A172 (cell line): ENCODE measurements at regions not wholly inside any gene's neighbourhood (a gene's known extent, or its start where the extent isn't known, plus 50 kb on each side); places are given as distances from the start of the nearest gene placed in this dataset.
"Not testable (repeated sequence)": the region's sequence is repeated elsewhere in the genome, so short reads cannot be mapped to it uniquely, and the experiment has no call there.

Source experiments
- DNase-seq: peaks from one replicate; pipeline ENCODE4 v3.0.0-alpha.2; 2015; ENCODE audit warnings: low spot score

- peak; percentile 26 for DNase-seq
Observed at GRCh38 chr2:118388771-118389170, 300.5 kb downstream of the INSIG2 start.

DNA sequence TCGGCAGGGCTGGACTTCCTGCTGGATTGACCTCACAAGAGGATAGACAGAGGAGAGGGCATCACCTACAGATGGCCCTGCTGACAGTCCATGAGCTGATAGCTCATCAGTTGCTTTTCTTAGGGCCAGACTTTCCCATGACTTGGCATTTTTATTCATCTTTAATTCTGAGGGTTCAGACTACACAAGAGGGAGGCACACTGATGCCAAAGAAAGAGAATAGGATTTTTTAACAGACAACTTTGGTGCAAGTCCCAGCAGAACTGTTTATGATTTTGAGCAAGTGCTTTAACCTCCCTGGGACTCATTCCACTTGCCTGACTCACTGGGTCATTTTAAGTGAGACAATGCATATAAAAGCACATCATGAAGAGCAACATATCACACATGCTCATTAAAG is 299.2 kb downstream of the INSIG2 start:
- DNase-seq, result peak; percentile 30

DNA sequence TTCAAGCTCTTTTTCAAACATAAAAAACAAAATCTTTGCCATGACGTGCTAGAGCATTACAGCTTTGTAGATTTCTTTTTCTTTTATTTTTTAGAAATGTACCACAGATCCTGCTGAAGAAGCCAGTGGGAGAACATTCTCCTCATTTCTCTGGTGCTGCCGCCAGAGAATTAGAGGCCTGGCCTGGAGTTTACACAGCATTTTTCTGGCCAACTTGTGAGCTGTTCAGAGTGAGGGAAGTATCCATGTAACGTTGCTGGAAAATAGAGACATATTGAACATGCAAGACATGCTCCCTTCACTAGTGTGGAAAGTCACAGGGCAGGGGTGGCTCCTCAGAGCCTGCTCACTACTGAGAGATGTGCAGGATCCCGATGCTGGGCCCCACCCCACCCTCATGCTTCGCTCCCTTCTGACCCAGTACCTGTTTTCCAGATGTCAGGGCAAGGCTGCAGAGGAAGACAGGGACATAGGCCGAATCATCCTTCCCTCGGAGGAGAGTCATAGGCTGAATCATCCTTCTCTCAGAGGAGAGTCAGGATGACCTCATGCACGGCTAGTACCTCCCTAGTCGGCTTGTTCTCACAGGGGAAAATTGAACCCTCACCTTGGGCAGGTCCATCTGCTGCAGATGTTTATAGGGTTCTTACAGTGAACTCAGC is 298.5 kb downstream of the INSIG2 start:
- peak; percentile 72 for DNase-seq

DNA sequence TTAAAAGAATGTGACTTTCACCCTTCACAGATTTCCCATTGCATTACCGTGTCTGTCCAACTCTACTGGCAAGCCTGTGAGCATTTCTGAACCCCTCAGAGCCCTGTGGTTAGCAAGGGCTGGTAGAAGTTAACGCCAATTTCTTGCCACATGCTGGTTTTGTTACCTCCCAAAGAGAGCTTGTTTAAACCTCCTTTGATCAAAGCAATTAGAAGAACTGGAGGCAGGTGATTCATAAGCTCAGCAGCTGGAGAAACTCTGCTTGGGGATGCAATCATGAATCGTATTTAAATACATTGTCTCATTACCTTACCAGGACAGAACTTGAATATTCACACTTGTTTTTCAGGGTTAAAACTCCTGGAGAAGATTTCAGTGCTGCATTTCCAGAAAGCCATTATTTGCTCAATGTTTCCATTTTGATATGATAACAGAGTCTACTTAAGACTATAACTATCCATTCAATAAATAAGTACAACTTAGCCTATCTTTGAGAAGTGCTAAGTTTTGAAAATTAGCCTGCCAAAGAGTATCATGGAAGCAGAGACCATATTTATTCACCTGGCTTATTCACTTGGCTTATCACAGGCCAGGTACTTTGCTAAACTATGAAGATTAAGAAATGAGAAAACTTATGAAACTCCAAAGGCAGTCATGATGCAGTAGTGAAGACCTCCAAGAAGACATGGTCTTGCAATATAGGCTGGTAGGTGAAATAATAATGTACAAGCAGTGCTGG is 292.8 kb downstream of the INSIG2 start:
- no peak for DNase-seq

GRCh38 chr2:118375907-118376485 is 287.7 kb downstream of the INSIG2 start:
- DNase-seq, result no peak

- no peak for DNase-seq
Observed at GRCh38 chr2:118374974-118375755, 286.9 kb downstream of the INSIG2 start.

DNA sequence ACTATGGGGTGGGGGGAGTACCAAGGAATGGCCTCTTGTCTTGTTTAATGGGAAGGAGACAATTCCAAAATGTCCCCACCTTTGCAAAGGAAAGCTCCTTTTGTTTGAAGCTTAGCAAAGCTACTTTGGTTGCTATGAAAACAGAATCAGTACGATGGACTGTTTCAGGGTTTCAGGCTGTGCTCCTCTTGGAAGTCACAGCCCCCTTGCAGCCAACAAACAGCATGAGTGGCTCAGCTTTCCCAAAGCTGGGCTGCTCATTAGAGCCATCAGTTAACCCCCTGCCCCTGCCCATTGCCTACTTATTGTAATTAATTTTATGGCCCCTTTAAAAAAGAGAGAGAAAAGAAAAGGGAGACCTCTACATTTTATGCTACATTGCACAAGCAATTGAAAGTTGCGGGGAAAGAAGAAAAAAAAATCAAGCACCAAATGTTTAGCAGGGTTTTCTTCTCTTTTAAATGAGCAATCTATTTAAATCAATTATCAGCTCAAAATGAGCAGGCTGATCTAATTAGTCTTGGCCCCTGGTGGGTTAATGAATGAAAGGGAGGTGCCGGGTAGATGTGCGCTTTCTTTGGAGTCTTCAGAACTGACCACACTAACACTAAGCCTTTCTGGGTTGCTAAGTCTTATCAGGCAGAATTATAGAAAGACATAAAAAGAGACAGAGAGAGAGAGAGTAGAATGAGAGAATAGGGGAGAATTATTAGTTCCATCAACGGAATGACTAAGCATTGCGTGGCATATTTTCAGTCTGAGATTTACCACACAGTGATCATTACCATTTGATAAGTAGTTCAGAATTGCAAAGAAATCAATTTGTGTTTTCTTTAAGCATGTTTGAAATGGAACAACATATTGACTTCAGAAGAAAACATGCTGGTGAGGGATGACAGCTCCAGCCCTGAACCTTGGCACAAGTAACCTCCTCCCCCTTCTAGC is 284.9 kb downstream of the INSIG2 start:
- DNase-seq, result no peak

DNA sequence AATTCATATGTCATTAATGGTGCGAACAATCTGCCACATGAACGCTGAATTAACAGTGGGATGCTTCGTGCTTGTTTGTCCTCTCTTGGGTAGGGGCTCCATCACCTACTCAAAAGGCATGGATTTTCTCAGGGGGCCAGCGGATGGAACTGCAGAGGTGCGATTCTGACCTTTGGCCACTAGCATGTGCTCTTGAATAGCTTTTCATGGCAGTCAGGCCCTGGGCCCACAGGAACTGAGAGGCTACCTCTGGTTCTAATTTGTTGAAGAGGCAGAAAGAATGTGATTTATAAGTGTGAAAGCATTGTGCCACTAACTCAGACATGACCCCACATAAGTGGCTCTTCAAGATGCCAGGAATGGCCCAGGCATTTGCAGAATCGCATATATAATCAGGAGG is 283.2 kb downstream of the INSIG2 start:
- peak; percentile 42 for DNase-seq

DNA sequence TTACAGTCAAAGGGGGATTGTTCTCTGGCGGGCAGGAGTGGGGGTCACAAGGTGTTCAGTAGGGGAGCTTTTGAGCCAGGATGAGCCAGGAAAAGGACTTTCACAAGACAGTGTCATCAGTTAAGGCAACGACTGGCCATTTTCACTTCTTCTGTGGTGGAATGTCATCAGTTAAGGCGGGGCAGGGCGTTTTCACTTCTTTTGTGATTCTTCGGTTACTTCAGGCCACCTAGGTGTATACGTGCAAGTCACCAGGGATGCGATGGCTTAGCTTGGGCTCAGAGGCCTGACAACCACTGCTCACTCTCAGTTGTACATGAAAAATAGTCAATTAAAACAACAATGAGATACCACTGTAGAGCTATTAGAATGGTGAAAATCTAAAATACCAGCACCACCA is 281.2 kb downstream of the INSIG2 start:
- DNase-seq, result not testable (repeated sequence)

GRCh38 chr2:118363604-118364003 is 275.3 kb downstream of the INSIG2 start:
- no peak for DNase-seq

GRCh38 chr2:118356051-118356450 is 267.8 kb downstream of the INSIG2 start:
- no peak for DNase-seq

- no peak for DNase-seq
Observed at GRCh38 chr2:118351796-118352195, 263.5 kb downstream of the INSIG2 start.

GRCh38 chr2:118350621-118351020 is 262.4 kb downstream of the INSIG2 start:
- no peak for DNase-seq

GRCh38 chr2:118349365-118349764 is 261.1 kb downstream of the INSIG2 start:
- no peak for DNase-seq

DNA sequence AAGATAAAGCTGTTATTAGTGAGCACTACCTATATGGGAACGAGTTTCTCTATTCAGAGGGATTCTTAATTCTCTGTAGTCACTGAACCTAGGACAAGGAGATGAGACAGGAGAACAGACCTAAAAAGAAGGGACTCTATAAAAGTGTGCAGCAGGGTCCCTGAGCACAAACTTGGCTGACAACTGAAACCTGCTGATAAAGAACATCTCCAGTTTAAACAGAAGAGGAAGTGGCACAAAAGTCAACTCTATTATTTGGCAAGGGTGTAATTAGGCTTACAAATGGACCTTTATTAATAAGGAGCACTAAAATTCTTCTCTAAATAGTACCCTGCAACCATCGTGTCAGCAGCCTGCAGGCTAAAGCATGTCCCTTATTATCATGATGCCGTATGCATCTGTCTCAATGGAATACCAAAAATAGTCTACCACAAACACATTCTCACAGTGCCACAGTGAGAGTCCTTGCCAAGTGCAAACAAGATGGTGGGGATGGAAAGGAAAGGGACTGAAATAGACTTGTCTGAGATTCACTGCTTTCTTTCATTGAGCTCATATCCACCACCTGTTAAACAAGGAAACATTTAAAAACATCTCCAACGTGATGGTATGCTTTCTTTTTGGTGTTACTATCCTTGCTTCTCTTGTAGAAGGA is 260.2 kb downstream of the INSIG2 start:
- DNase-seq, result no peak

GRCh38 chr2:118345465-118345864 is 257.2 kb downstream of the INSIG2 start:
- no peak for DNase-seq

GRCh38 chr2:118340103-118340502 is 251.8 kb downstream of the INSIG2 start:
- no peak for DNase-seq

GRCh38 chr2:118339386-118339785 is 251.1 kb downstream of the INSIG2 start:
- no peak for DNase-seq

DNA sequence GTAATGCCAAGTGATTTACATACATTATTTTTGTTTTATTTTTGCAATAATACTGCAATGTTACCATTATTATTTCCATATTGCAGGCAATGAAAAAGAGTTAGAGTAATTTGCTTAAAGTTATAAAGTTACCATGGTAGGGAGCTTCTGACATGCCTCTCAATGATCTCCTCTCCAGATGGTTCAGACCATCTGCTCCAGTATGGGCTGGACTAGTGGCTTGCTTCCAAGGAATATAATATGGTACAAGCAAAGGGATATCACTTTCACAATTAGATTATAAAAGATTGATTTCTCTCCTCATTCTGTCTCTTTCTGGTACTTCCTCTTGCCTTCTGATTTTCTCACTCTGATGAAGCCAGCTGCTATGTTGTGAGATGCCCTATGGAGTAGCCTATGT is 245.4 kb downstream of the INSIG2 start:
- DNase-seq, result no peak

DNA sequence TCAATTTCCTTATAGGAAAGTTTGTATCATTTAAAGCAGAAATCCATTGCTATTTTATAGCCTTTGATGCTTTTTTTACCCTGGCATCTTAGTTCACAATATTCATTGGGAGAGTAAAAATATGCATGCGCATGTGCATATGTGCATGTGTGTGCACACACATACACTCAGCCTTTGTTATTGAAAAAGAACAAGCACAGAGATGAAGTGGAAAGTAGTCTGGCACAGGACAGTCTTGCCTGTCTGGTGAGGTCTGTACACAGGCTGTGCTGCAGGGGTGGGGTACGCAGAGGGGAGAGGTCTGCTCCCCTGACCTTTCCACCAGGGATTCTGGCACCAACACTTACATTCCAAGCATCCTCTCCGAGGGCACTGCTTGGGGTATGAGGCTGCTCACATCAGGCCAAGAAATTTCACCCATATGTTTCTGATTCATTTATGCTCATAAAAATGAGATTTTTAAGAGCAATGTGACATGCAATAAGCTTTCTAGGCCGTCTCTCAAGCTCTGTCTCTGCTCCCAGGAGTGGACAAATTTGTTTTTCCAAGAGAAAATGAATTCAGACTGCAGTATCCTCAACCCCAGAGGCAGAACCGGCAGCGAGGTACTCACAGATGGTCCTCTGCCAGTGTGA is 237.2 kb downstream of the INSIG2 start:
- DNase-seq, result no peak
